Large intestine (tissue), 3 donors: ENCODE measurements at regions not wholly inside any gene's neighbourhood (a gene's known extent, or its start where the extent isn't known, plus 50 kb on each side); places are given as distances from the start of the nearest gene placed in this dataset.
A peak's percentile ranks its signal among the peaks of the same experiment; 100 is the strongest.

Experiments used
- DNase-seq, 2 donors: peaks; one replicate each; pipeline versions ENCODE4 v3.0.0 to v3.0.0-alpha.2; 2013
- H3K27ac ChIP-seq: one replicate; pipeline ENCODE4 v1.5.1; 2013; ENCODE audit warnings: low read length
- H3K27me3 ChIP-seq: 2 replicates; pipeline ENCODE4 v1.6.1; 2013; ENCODE audit warnings: low read length; ENCODE audit not compliant: control insufficient read depth, insufficient read depth
- H3K36me3 ChIP-seq: 2 replicates; pipeline ENCODE4 v1.6.1; 2013; ENCODE audit warnings: low read length; ENCODE audit not compliant: control insufficient read depth, insufficient read depth
- H3K4me1 ChIP-seq: one replicate; pipeline ENCODE4 v1.6.1; 2013; ENCODE audit warnings: low read length; ENCODE audit not compliant: control insufficient read depth, insufficient read depth
- H3K4me3 ChIP-seq: one replicate; pipeline ENCODE4 v1.5.1; 2013; ENCODE audit warnings: low read length
- H3K9me3 ChIP-seq: one replicate; pipeline ENCODE4 v1.6.1; 2013; ENCODE audit warnings: mild to moderate bottlenecking, low read depth, low read length, moderate library complexity; ENCODE audit not compliant: control insufficient read depth
- whole genome bisulfite sequencing: methylation state at CpG from one replicate; pipeline ENCODE4 v1.1.5; 2013; ENCODE audit warnings: low lambda C conversion rate; ENCODE audit not compliant: insufficient coverage; 5-methylcytosine and 5-hydroxymethylcytosine counted together

DNA sequence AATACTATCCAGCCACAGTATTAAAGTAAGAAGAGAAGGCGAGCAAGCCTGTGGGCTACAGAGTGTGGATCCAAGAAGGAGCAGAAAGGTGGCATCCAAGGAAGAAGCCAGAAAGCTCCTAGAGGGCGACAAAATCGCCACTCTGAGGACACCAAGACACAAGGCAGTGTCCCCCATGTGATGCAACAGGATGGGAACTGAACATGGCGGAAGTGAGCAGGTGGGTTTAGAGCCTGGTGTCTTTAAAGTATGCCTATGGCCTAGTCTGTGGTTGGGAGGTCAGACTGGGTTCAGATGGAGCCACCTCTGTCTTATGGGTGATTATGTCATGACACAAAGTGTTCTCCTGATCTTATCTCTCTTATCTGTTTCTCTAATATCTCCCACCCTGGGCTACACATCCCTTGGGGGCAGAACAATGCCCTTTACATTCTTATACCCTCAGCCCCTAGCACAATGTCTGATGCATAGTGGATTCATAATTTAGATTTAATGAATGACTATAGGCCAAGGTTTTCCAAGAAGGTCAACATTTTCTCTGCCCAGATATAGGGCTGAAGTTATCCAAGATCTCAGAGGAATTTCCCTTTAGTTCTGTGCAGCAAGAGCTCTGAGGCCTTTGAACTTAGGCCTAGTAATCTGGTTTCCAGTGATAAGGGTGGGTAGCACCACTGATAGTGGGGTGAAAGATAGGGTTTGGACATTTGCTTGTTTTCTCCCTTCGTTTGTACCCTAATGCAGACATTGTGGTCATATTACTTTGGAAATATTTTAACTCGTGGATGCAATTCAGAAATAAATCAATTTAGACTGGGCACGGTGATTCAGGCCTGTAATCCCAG lies 167.3 kb upstream of the AKIRIN2 start:
- Histone ChIP-seq H3K27ac (no peak overlapping the region), H3K4me1 (no peaks in the 10 kb centered on the region), H3K9me3 (no peaks in the 10 kb centered on the region), H3K36me3 (no peaks in the 10 kb centered on the region), H3K4me3 (no peak overlapping the region), H3K27me3 (no peaks in the 10 kb centered on the region)
- WGBS, result 100% methylated on average over 1 of the region's 7 CpGs
- no peak for DNase-seq

DNA sequence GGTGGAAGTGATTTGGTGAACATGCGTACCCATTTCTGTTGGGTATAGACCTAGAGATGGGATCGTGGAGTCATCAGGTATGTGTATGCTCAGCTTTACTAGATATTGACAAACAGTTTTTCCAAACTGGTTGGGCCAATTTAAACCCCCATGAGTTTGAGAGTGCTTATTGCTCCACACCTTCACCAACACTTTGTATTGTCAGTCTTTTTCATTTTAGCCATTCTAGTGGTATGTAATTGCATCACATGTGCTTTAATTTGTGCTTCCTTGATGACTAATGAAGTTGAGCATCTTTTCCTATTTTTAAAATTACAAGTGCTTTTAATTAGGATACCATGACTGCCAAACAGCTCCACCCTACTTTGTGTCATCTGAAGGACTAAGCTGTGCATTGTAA lies 158.9 kb upstream of the AKIRIN2 start:
- H3K36me3 ChIP-seq, result no peaks in the 10 kb centered on the region
- no peak overlapping the region for H3K4me3 ChIP-seq
- WGBS, result 100% methylated on average over 1 of the region's 2 CpGs
- no peak for DNase-seq
- H3K27ac ChIP-seq, result no peak overlapping the region
- H3K27me3 ChIP-seq, result no peaks in the 10 kb centered on the region
- H3K9me3 ChIP-seq, result no peaks in the 10 kb centered on the region
- H3K4me1 ChIP-seq, result no peaks in the 10 kb centered on the region

GRCh38 chr6:87858440-87858839 lies 156.4 kb upstream of the AKIRIN2 start:
- Histone ChIP-seq H3K9me3 (no peaks in the 10 kb centered on the region), H3K27ac (no peak overlapping the region), H3K27me3 (no peaks in the 10 kb centered on the region), H3K4me3 (no peak overlapping the region), H3K36me3 (no peaks in the 10 kb centered on the region), H3K4me1 (no peaks in the 10 kb centered on the region)
- no peak for DNase-seq
- WGBS, result 0% methylated on average over 1 of the region's 1 CpG

- WGBS, result 100% methylated on average over 1 of the region's 4 CpGs
Observed at GRCh38 chr6:87851674-87852299, 149.8 kb upstream of the AKIRIN2 start.

GRCh38 chr6:87848616-87849015 lies 146.6 kb upstream of the AKIRIN2 start:
- no CpG with 5 or more reads among the region's 3 CpGs for WGBS
- H3K27ac ChIP-seq, result no peak overlapping the region
- DNase-seq, result peak in 1 of 2 donors; percentile 14
- no peaks in the 10 kb centered on the region for H3K4me1 ChIP-seq
- no peaks in the 10 kb centered on the region for H3K27me3 ChIP-seq
- no peaks in the 10 kb centered on the region for H3K9me3 ChIP-seq
- no peak overlapping the region for H3K4me3 ChIP-seq
- no peaks in the 10 kb centered on the region for H3K36me3 ChIP-seq

More at GRCh38 chr6:87851674-87852299, 149.8 kb upstream of the AKIRIN2 start:
- no peaks in the 10 kb centered on the region for H3K27me3 ChIP-seq
- no peak overlapping the region for H3K4me3 ChIP-seq
- H3K27ac ChIP-seq, result no peak overlapping the region
- no peak for DNase-seq
- no peaks in the 10 kb centered on the region for H3K9me3 ChIP-seq
- no peaks in the 10 kb centered on the region for H3K4me1 ChIP-seq
- H3K36me3 ChIP-seq, result no peaks in the 10 kb centered on the region

GRCh38 chr6:87847830-87848210 lies 145.8 kb upstream of the AKIRIN2 start:
- H3K4me3 ChIP-seq, result no peak overlapping the region
- H3K27ac ChIP-seq, result no peak overlapping the region
- H3K36me3 ChIP-seq, result no peaks in the 10 kb centered on the region
- no peaks in the 10 kb centered on the region for H3K9me3 ChIP-seq
- H3K27me3 ChIP-seq, result no peaks in the 10 kb centered on the region
- no peaks in the 10 kb centered on the region for H3K4me1 ChIP-seq
- no peak for DNase-seq
- WGBS, result 100% methylated on average over 1 of the region's 1 CpG

DNA sequence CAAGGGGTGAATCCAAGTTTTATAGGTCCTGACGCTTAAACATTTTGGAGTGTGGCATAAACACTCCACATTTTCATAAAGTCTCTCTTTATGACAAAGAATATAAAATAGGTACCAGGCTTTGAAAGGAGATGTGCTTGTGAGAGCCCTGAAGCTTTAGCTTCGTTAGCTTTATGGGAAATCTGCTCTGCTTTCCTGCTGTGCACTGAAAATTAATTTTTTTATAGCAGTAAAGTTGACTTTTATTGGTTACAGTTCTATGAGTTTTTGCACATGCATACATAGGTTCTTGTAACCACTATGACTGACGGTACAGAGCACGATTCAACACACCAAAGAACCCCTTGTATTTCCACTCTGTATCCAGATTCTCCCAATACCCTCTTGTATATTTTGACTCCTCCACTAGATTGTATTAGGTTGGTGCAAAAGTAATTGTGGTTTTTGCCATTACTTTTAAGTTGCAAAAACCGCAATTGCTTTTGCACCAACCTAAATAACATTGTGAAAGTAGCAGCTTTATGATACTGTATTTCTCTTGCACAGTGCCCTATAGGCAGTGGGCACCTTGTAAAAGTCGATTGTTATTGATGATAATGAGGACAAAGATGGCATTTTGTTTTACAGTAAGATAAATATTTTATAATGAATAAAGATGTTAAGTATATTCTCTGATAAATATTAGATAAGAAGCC lies 145.2 kb upstream of the AKIRIN2 start:
- Histone ChIP-seq H3K27me3 (no peaks in the 10 kb centered on the region), H3K9me3 (no peaks in the 10 kb centered on the region), H3K27ac (no peak overlapping the region), H3K36me3 (no peaks in the 10 kb centered on the region), H3K4me1 (no peaks in the 10 kb centered on the region), H3K4me3 (no peak overlapping the region)
- DNase-seq, result no peak
- WGBS, result 100% methylated on average over 1 of the region's 6 CpGs

DNA sequence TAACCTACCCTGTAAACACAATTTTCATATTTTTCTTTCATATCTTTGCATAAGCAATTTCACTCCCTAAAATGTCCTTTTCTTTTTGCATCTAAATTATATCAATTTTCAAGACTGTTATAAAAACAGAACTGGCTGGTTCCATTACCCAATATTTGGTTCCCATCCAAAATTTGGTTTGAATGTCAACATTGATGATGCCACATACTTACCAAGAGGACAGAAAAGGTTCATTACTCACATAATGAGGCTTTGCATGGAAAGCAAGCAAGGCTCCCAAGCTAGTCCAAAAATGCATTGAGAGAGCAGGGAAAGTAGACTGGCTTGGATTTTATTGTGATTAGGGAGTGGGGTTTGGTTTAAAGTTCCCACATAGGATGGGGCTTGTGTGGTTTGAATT lies 144.4 kb upstream of the AKIRIN2 start:
- no peaks in the 10 kb centered on the region for H3K27me3 ChIP-seq
- H3K9me3 ChIP-seq, result no peaks in the 10 kb centered on the region
- H3K4me3 ChIP-seq, result no peak overlapping the region
- no peak for DNase-seq
- no peak overlapping the region for H3K27ac ChIP-seq
- no peaks in the 10 kb centered on the region for H3K4me1 ChIP-seq
- H3K36me3 ChIP-seq, result no peaks in the 10 kb centered on the region

- no peak overlapping the region for H3K27ac ChIP-seq
- DNase-seq, result no peak
- WGBS, result no CpG with 5 or more reads among the region's 6 CpGs
- H3K9me3 ChIP-seq, result no peaks in the 10 kb centered on the region
- no peaks in the 10 kb centered on the region for H3K36me3 ChIP-seq
- no peaks in the 10 kb centered on the region for H3K4me1 ChIP-seq
- H3K27me3 ChIP-seq, result no peaks in the 10 kb centered on the region
- no peak overlapping the region for H3K4me3 ChIP-seq
Observed at GRCh38 chr6:87840324-87840723, 138.3 kb upstream of the AKIRIN2 start.

DNA sequence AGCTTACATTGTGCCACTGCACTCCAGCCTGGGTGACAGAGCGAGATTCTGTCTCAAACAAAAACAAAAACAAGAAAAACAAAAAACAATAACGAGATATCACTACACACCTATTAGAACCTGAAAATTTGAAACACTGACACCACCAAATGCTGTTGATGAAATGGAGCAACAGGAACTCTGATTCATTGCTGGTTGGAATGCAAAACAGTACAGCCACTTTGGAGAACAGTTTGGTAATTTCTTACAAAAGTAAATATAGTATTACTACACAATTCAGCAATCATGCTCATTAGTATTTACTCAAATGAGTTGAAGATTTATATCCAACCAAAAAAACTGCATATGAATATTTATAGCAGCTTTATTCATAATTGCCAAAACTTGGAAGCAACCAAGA lies 135.8 kb upstream of the AKIRIN2 start:
- no peak for DNase-seq
- no peak overlapping the region for H3K4me3 ChIP-seq
- no peaks in the 10 kb centered on the region for H3K9me3 ChIP-seq
- no peak overlapping the region for H3K27ac ChIP-seq
- WGBS, result 0% methylated on average over 1 of the region's 2 CpGs
- H3K4me1 ChIP-seq, result no peaks in the 10 kb centered on the region
- no peaks in the 10 kb centered on the region for H3K36me3 ChIP-seq
- no peaks in the 10 kb centered on the region for H3K27me3 ChIP-seq
